Myocyte (in vitro differentiated cells): ENCODE measurements at regions not wholly inside any gene's neighbourhood (a gene's known extent, or its start where the extent isn't known, plus 50 kb on each side); places are given as distances from the start of the nearest gene placed in this dataset.
"Not testable (repeated sequence)": the region's sequence is repeated elsewhere in the genome, so short reads cannot be mapped to it uniquely, and the experiment has no call there.

Source experiments
- DNase-seq: peaks from one replicate; pipeline ENCODE4 v3.0.0-alpha.2; 2012; ENCODE audit warnings: low read depth

GRCh38 chr4:67412153-67412712 lies 133.1 kb downstream of the CENPC start:
- not testable (repeated sequence) for DNase-seq

- DNase-seq: no peak
These were observed 142.0 kb downstream of the CENPC start for GRCh38 chr4:67403342-67403741.

- no peak for DNase-seq
These were observed 143.4 kb downstream of the CENPC start for GRCh38 chr4:67401902-67402301.

- no peak for DNase-seq
These were observed 147.4 kb downstream of the CENPC start for GRCh38 chr4:67397931-67398330.

GRCh38 chr4:67397031-67397430 lies 148.3 kb downstream of the CENPC start:
- DNase-seq: no peak

- no peak for DNase-seq
These were observed 149.3 kb downstream of the CENPC start for GRCh38 chr4:67396008-67396407.

- peak; percentile 4 for DNase-seq
These were observed 150.4 kb downstream of the CENPC start for GRCh38 chr4:67394879-67395278.

- peak; percentile 62 for DNase-seq
These were observed 151.5 kb downstream of the CENPC start for GRCh38 chr4:67393699-67394281.

GRCh38 chr4:67393007-67393406 lies 152.3 kb downstream of the CENPC start:
- no peak for DNase-seq

GRCh38 chr4:67381406-67381804 lies 163.9 kb downstream of the CENPC start:
- not testable (repeated sequence) for DNase-seq

GRCh38 chr4:67380702-67381405 lies 164.4 kb downstream of the CENPC start:
- DNase-seq: not testable (repeated sequence)

GRCh38 chr4:67380154-67380553 lies 165.1 kb downstream of the CENPC start:
- no peak for DNase-seq

- no peak for DNase-seq
These were observed 170.0 kb downstream of the CENPC start for GRCh38 chr4:67375291-67375690.

GRCh38 chr4:67371615-67372014 lies 173.7 kb downstream of the CENPC start:
- no peak for DNase-seq

- DNase-seq: peak; percentile 27
These were observed 178.9 kb downstream of the CENPC start for GRCh38 chr4:67366311-67366861.

GRCh38 chr4:67365661-67366245 lies 179.6 kb downstream of the CENPC start:
- DNase-seq: peak; percentile 22

- no peak for DNase-seq
These were observed 189.5 kb downstream of the CENPC start for GRCh38 chr4:67355806-67356205.

GRCh38 chr4:67346654-67347053 lies 198.6 kb downstream of the CENPC start:
- no peak for DNase-seq

GRCh38 chr4:67344594-67345380 lies 200.5 kb downstream of the CENPC start:
- peak; percentile 48 for DNase-seq

GRCh38 chr4:67343199-67343598 lies 202.1 kb downstream of the CENPC start:
- DNase-seq: no peak

GRCh38 chr4:67342291-67342690 lies 203.0 kb downstream of the CENPC start:
- no peak for DNase-seq
